Endothelial cell of umbilical vein (primary cell): ENCODE measurements at regions not wholly inside any gene's neighbourhood (a gene's known extent, or its start where the extent isn't known, plus 50 kb on each side); places are given as distances from the start of the nearest gene placed in this dataset.

ENCODE experiments used
- EZH2 ChIP-seq: IDR thresholded peaks from 2 replicates; pipeline ENCODE4 v1.6.1; 2012; ENCODE audit warnings: borderline replicate concordance, low read depth, mild to moderate bottlenecking, moderate library complexity, low read length, inconsistent platforms; ENCODE audit not compliant: severe bottlenecking
- FOS ChIP-seq: IDR thresholded peaks from 2 replicates; pipeline ENCODE4 v1.6.1; 2011; ENCODE audit warnings: mild to moderate bottlenecking, low read length, moderate library complexity, borderline replicate concordance; ENCODE audit not compliant: insufficient read depth
- GATA2 ChIP-seq: IDR thresholded peaks from 2 replicates; pipeline ENCODE4 v1.7.0; 2011; ENCODE audit warnings: low read depth, mild to moderate bottlenecking, moderate library complexity, mixed read lengths, low read length; ENCODE audit not compliant: insufficient read length, insufficient read depth
- JUN ChIP-seq: IDR thresholded peaks from 2 replicates; pipeline ENCODE4 v1.6.1; 2011; ENCODE audit warnings: borderline replicate concordance, low read depth; ENCODE audit not compliant: insufficient read length, insufficient read depth
- MAX ChIP-seq: IDR thresholded peaks from 2 replicates; pipeline ENCODE4 v1.6.1; 2011; ENCODE audit not compliant: insufficient read depth, insufficient read length
- POLR2A ChIP-seq: IDR thresholded peaks from 2 replicates; pipeline ENCODE4 v1.6.1; 2012; ENCODE audit warnings: low read depth, mild to moderate bottlenecking, control low read depth, low read length
- POLR2AphosphoS5 ChIP-seq: IDR thresholded peaks from 2 replicates; pipeline ENCODE4 v1.6.1; 2012; ENCODE audit warnings: low read depth, mild to moderate bottlenecking, control low read depth, low read length, moderate library complexity; ENCODE audit not compliant: insufficient read depth
- TF ChIP-seq, protein P1 (sequence below), 2 donors: IDR thresholded peaks; 1 replicate in 1 of 2; 2 replicates in 1 of 2; pipeline ENCODE4 v1.5.1; 2011; ENCODE audit warnings: low read length in 2 of 2, mild to moderate bottlenecking in 2 of 2, moderate library complexity in 2 of 2, control low read depth in 1 of 2, inconsistent platforms in 1 of 2, low read depth in 1 of 2; ENCODE audit not compliant: insufficient read depth in 1 of 2; ENCODE audit errors: extremely low read depth in 1 of 2

- TF ChIP-seq, protein P1, sequence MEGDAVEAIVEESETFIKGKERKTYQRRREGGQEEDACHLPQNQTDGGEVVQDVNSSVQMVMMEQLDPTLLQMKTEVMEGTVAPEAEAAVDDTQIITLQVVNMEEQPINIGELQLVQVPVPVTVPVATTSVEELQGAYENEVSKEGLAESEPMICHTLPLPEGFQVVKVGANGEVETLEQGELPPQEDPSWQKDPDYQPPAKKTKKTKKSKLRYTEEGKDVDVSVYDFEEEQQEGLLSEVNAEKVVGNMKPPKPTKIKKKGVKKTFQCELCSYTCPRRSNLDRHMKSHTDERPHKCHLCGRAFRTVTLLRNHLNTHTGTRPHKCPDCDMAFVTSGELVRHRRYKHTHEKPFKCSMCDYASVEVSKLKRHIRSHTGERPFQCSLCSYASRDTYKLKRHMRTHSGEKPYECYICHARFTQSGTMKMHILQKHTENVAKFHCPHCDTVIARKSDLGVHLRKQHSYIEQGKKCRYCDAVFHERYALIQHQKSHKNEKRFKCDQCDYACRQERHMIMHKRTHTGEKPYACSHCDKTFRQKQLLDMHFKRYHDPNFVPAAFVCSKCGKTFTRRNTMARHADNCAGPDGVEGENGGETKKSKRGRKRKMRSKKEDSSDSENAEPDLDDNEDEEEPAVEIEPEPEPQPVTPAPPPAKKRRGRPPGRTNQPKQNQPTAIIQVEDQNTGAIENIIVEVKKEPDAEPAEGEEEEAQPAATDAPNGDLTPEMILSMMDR (IDR thresholded peaks at IDR 0.05; ENCODE audit: extremely low read depth in 1 of 2, insufficient read depth in 1 of 2, low read depth in 1 of 2, low read length in 2 of 2), result no peak
- TF ChIP-seq GATA2 (no peak), MAX (no peak), POLR2A (no peak), EZH2 (no peak), POLR2AphosphoS5 (no peak), FOS (no peak), JUN (no peak)
These were observed 363.9 kb upstream of the PPP1R2C start for GRCh38 chrX:43141885-43142284.
